H1 (cell line): ENCODE measurements at regions not wholly inside any gene's neighbourhood (a gene's known extent, or its start where the extent isn't known, plus 50 kb on each side); places are given as distances from the start of the nearest gene placed in this dataset.

Source experiments
- CREB1 ChIP-seq: IDR thresholded peaks from 2 replicates; pipeline ENCODE4 v1.6.1; 2012; ENCODE audit warnings: inconsistent platforms
- EP300 ChIP-seq, 2 experiments: IDR thresholded peaks; 1 replicate in 1 of 2; 2 replicates in 1 of 2; pipeline ENCODE4 v1.6.1; 2011 to 2012; ENCODE audit warnings: low read depth in 2 of 2, low read length in 2 of 2, mild to moderate bottlenecking in 2 of 2, borderline replicate concordance in 1 of 2, inconsistent platforms in 1 of 2, moderate library complexity in 1 of 2
- YY1 ChIP-seq: IDR thresholded peaks from 2 replicates; pipeline ENCODE4 v1.6.1; 2011; ENCODE audit warnings: low read depth, mild to moderate bottlenecking, low read length

- TF ChIP-seq EP300 (IDR thresholded peaks at IDR 0.05; ENCODE audit: borderline replicate concordance in 1 of 2, low read depth in 2 of 2, low read length in 2 of 2) (no peak), YY1 (no peak), CREB1 (no peak)
Observed at GRCh38 chr16:54742436-54742835, 188.2 kb upstream of the IRX5 start (continued).
